H1 (cell line): ENCODE measurements at regions not wholly inside any gene's neighbourhood (a gene's known extent, or its start where the extent isn't known, plus 50 kb on each side); places are given as distances from the start of the nearest gene placed in this dataset.

ENCODE experiments used
- CEBPB ChIP-seq: IDR thresholded peaks from 2 replicates; pipeline ENCODE4 v1.6.1; 2012; ENCODE audit warnings: low read depth, low read length
- GTF2F1 ChIP-seq: IDR thresholded peaks from 2 replicates; pipeline ENCODE4 v1.6.1; 2012; ENCODE audit warnings: low read depth, low read length, improper control_type of control experiment, borderline replicate concordance
- POLR2A ChIP-seq, 2 experiments: IDR thresholded peaks; 1 replicate in 1 of 2; 2 replicates in 1 of 2; pipeline ENCODE4 v1.6.1; 2011; ENCODE audit warnings: low read depth in 2 of 2, low read length in 2 of 2, mild to moderate bottlenecking in 2 of 2; ENCODE audit errors: control extremely low read depth in 1 of 2
- RAD21 ChIP-seq, 2 experiments: IDR thresholded peaks in 1 of 2; conservative IDR thresholded peaks in 1 of 2; 2 replicates each; pipeline ENCODE4 v1.6.1; 2011; ENCODE audit warnings: low read depth in 2 of 2, low read length in 2 of 2, improper control_type of control experiment in 1 of 2, inconsistent platforms in 1 of 2, mild to moderate bottlenecking in 1 of 2, moderate library complexity in 1 of 2
- RFX5 ChIP-seq: IDR thresholded peaks from 2 replicates; pipeline ENCODE4 v1.6.1; 2011; ENCODE audit warnings: low read depth, low read length, improper control_type of control experiment, borderline replicate concordance
- TCF12 ChIP-seq: IDR thresholded peaks from 2 replicates; pipeline ENCODE4 v1.6.1; 2011; ENCODE audit warnings: low read depth, mild to moderate bottlenecking, low read length
- YY1 ChIP-seq: IDR thresholded peaks from 2 replicates; pipeline ENCODE4 v1.6.1; 2011; ENCODE audit warnings: low read depth, mild to moderate bottlenecking, low read length
- TF ChIP-seq, protein P1 (sequence below): IDR thresholded peaks from 2 replicates; pipeline ENCODE4 v1.6.1; 2012; ENCODE audit warnings: low read length, inconsistent platforms
- TF ChIP-seq, protein P2 (sequence below), 3 experiments: IDR thresholded peaks; 1 replicate in 2 of 3; 2 replicates in 1 of 3; pipeline versions ENCODE4 v1.5.1 to v1.6.1; 2011; ENCODE audit warnings: low read length in 3 of 3, mild to moderate bottlenecking in 3 of 3, inconsistent platforms in 2 of 3, low read depth in 1 of 3, moderate library complexity in 1 of 3; ENCODE audit not compliant: insufficient read depth in 1 of 3; ENCODE audit errors: control extremely low read depth in 1 of 3

DNA sequence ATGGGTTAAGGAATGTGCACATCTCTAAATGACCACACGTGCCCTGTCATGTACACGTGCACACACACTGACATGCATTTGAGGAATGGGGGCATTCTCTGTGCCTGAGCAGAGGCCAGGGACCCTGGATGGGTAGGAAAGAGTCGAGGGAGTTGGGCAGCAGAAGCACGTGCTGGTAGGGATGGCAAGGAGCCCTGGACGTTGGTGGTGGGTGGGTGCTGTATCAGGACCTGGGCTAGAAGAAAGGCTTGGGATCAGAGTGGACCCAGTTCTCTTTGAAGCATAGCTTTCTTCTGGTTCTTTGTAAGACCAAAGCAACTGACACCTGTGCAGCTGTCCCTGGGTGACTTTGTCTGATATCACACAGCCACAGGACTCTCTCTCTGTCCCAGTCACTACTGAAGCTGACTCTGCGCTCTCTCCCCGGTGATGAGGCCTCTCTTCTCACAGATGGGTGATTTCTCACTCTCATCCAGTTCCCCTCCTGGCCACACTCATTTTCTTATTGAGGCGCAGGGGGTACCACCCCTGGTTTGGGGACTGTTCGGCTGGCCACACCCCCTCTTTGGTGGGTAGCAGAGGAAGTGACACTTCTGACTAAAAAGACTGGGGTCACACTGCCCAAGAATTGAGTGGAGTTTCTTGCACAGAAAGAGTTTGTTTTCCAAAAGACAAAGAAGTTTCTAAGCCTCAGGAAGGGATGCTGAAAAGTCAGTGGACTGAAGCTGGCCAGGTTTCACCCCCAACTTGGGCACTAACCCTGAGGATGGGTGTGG is 171.7 kb upstream of the RTL1 start:
- no peak for TF ChIP-seq YY1
- TF ChIP-seq, protein P1, sequence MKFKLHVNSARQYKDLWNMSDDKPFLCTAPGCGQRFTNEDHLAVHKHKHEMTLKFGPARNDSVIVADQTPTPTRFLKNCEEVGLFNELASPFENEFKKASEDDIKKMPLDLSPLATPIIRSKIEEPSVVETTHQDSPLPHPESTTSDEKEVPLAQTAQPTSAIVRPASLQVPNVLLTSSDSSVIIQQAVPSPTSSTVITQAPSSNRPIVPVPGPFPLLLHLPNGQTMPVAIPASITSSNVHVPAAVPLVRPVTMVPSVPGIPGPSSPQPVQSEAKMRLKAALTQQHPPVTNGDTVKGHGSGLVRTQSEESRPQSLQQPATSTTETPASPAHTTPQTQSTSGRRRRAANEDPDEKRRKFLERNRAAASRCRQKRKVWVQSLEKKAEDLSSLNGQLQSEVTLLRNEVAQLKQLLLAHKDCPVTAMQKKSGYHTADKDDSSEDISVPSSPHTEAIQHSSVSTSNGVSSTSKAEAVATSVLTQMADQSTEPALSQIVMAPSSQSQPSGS: no peak
- no peak for TF ChIP-seq GTF2F1
- no peak for TF ChIP-seq RFX5
- TF ChIP-seq, protein P2, sequence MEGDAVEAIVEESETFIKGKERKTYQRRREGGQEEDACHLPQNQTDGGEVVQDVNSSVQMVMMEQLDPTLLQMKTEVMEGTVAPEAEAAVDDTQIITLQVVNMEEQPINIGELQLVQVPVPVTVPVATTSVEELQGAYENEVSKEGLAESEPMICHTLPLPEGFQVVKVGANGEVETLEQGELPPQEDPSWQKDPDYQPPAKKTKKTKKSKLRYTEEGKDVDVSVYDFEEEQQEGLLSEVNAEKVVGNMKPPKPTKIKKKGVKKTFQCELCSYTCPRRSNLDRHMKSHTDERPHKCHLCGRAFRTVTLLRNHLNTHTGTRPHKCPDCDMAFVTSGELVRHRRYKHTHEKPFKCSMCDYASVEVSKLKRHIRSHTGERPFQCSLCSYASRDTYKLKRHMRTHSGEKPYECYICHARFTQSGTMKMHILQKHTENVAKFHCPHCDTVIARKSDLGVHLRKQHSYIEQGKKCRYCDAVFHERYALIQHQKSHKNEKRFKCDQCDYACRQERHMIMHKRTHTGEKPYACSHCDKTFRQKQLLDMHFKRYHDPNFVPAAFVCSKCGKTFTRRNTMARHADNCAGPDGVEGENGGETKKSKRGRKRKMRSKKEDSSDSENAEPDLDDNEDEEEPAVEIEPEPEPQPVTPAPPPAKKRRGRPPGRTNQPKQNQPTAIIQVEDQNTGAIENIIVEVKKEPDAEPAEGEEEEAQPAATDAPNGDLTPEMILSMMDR (IDR thresholded peaks at IDR 0.05; ENCODE audit: control extremely low read depth in 1 of 3, insufficient read depth in 1 of 3, low read depth in 1 of 3, low read length in 3 of 3): no peak
- TF ChIP-seq CEBPB: no peak
- no peak for TF ChIP-seq TCF12
- TF ChIP-seq RAD21 (IDR thresholded peaks at IDR 0.05 in 1 of 2, conservative IDR thresholded peaks at IDR 0.05 in 1 of 2; ENCODE audit: low read depth in 2 of 2, low read length in 2 of 2): no peak
- no peak for TF ChIP-seq POLR2A (IDR thresholded peaks at IDR 0.05; ENCODE audit: control extremely low read depth in 1 of 2, low read depth in 2 of 2, low read length in 2 of 2)
